ENCODE measurements at regions not wholly inside any gene's neighbourhood (a gene's known extent, or its start where the extent isn't known, plus 50 kb on each side); places are given as distances from the start of the nearest gene placed in this dataset.

DNA sequence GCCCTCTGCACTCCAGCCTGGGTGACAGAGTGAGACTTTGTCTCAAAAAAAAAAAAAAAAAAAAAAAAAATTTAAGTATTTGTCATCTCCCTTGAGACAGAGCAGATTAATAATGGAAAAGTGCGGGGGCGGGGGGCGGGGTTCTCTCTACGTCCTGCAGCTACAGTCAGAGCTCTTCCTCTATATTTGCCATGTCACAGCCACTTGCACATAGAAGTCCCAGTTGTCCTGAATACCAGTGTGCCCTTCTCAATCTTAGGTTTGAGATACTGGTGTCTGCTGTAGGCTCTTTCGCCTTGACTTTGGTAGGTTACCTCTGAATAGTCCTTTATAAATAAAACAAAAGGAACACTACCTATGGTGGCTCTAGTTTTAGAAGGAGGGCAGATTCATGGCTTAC, 237.8 kb upstream of the PGRMC2 start:
- ATAC-seq (peak in 1 of 2 donors; percentile 13), DNase-seq (no peak)
- intact Hi-C loops (cut with DNase I) = loop anchor here in 1 of 2 donors (10.0 kb wide), 1 partner anchor 61 kb away; no protein-coding TSS in a partner anchor

GRCh38 chr4:128524311-128524710, 236.7 kb upstream of the PGRMC2 start:
- ATAC-seq = peak; percentile 29 to 83
- intact Hi-C loops (cut with DNase I) = loop anchor here in 1 of 2 donors (10.0 kb wide), 1 partner anchor 60 kb away; no protein-coding TSS in a partner anchor

DNA sequence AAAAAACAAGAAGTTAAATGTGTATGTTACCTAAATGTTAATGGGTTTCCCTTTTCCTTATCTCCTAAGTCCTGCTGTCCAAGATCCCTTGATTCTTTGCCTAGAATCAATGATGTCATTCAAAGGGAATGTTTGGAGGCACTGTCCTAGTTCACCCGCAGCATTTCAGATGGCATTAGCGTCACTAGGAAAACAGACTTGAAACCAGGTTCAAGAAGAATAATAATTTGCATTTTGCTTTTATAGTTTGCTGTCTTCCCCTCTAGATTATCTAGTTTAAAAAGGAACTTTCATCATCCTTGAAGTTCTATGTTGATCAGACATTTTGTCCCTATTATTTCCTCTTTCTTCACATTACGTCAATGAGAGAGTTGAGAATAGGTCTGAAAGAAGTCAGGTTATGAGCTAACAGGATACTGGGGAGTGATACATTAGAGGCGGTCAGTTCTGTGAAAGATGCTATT, 234.1 kb upstream of the PGRMC2 start:
- ATAC-seq = no peak
- intact Hi-C loops (cut with DNase I) = loop anchor here in 1 of 2 donors (10.0 kb wide), 1 partner anchor 57 kb away; no protein-coding TSS in a partner anchor

More at GRCh38 chr4:128524311-128524710, 236.7 kb upstream of the PGRMC2 start:
- peak; percentile 77 for DNase-seq

GRCh38 chr4:128521156-128521555, 233.5 kb upstream of the PGRMC2 start:
- no peak for ATAC-seq
- no peak for DNase-seq
- intact Hi-C loops (cut with DNase I) = loop anchor here in 1 of 2 donors (10.0 kb wide), 1 partner anchor 56 kb away; no protein-coding TSS in a partner anchor

More for the DNA sequence above, 234.1 kb upstream of the PGRMC2 start:
- DNase-seq = no peak

- ATAC-seq = peak; percentile 9 to 36
- intact Hi-C loops (cut with DNase I) = no loop called here
- DNase-seq = peak; percentile 59
Measured at GRCh38 chr4:128519163-128519830, 231.7 kb upstream of the PGRMC2 start.

- intact Hi-C loops (cut with DNase I) = no loop called here
- DNase-seq (peak; percentile 78), ATAC-seq (peak; percentile 88 to 96)
Measured at GRCh38 chr4:128517739-128518510, 230.3 kb upstream of the PGRMC2 start.

DNA sequence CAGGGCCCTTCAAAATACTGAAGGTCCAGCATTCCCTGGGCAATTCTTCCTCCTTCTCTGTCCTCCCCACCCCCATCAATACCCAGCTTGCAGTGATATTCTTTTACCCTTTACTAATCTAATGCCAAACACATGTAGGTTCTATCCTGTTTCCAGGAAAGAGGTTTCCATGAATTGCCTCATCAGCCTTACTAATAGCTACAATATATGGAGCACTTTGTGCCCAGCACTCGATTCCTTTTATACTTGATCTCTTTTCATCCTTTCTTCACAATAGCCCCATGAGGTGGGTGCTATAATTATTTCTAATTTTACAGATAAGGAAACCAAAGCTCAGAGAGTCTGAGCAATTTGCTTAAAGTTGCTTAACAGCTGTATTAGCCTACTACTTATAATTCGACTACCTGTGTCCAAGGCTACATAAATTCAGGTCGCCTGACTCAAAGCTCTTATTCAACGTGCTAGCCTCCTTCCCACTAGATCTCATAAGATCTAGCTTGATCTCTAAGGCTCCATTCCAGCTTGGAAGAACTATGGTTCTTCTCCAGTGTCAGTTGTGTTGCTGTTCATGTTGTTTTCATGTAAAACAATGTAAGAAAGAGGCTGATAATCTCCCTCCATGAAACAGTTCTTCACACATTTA, 229.6 kb upstream of the PGRMC2 start:
- intact Hi-C loops (cut with DNase I) = no loop called here
- DNase-seq (no peak), ATAC-seq (no peak)

GRCh38 chr4:128516301-128516969, 228.8 kb upstream of the PGRMC2 start:
- intact Hi-C loops (cut with DNase I) = no loop called here
- no peak for ATAC-seq
- DNase-seq = no peak

- no peak for DNase-seq
- intact Hi-C loops (cut with DNase I) = no loop called here
- ATAC-seq = no peak
Measured at GRCh38 chr4:128513664-128514484, 226.3 kb upstream of the PGRMC2 start.

GRCh38 chr4:128512767-128513322, 225.2 kb upstream of the PGRMC2 start:
- no peak for ATAC-seq
- intact Hi-C loops (cut with DNase I) = no loop called here
- DNase-seq = no peak

GRCh38 chr4:128512161-128512560, 224.5 kb upstream of the PGRMC2 start:
- DNase-seq (no peak), ATAC-seq (no peak)
- intact Hi-C loops (cut with DNase I) = no loop called here

GRCh38 chr4:128510850-128511249, 223.2 kb upstream of the PGRMC2 start:
- intact Hi-C loops (cut with DNase I) = no loop called here
- no peak for ATAC-seq

DNA sequence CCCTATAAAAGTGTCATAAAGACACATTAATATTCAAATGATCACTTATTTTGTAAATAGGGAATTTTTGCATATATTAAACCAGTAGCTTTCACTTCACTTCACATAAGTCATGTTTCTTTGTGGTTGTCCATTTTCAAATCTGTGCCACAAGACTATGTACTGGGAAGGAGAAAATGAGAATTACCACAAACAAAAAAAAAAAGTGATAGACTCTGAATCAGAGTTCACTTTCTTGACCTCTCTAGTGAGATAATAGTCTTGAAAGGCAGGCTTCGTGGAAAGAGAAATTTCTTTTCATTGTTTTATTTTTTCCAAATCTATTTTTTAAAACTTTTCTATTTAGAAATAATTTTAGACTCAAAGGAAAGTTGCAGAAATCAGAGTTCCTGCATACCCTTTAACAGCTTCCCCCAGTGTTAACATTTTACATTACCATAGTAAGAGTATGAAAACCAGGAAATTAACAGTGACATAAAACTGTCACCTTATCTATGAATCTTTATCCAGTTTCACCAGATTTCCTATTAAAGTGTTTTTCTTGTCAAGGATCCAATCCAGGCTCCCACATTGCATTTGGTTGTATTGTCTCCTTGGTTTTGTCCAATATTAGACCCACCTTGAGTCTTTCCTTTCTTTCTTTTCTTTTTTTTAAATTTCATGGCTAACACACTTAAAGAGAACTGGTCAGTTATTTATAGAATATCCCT, 215.4 kb upstream of the PGRMC2 start:
- intact Hi-C loops (cut with DNase I) = no loop called here
- no peak for DNase-seq
- no peak for ATAC-seq

More at GRCh38 chr4:128510850-128511249, 223.2 kb upstream of the PGRMC2 start:
- no peak for DNase-seq

DNA sequence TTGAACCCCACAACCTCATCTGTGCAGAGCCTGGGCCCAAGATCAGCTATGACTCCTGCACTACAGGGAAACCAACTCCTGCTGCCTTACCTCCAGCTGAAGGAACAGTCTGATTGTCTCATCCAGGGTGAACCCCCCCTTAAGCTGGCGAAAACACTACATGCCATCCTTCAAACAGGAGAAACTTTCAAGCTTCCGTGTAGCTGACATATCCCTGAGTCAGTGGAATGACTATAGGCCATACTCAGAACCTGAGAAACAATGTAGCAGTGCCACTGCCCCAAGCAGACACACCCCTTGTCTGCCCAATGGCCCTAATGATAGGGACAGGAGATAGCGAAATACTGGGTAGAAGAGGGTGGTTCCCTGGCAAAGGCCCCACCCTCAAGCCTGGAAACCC, 213.6 kb upstream of the PGRMC2 start:
- ATAC-seq (no peak), DNase-seq (no peak)
- intact Hi-C loops (cut with DNase I) = no loop called here

GRCh38 chr4:128488055-128488705, 200.6 kb upstream of the PGRMC2 start:
- intact Hi-C loops (cut with DNase I) = no loop called here
- ATAC-seq (no peak), DNase-seq (no peak)

DNA sequence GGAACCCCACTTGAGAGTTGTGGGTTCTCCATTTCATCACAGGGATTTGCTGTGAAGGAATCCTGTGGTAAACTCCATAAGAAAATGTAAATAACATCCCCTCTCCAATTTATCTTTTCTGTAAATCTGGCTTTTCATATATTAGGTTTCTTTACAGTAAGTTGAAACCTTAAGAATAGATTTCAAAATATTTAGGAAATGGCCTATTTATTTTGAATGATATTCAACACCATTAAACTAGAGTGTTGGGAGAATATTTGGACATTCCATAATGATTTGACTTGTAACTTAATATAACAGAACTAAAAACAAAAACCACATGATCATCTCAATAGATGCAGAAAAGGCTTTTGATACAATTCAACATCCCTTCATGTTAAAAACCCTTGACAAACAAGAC, 197.3 kb upstream of the PGRMC2 start:
- no peak for DNase-seq
- no peak for ATAC-seq
- intact Hi-C loops (cut with DNase I) = no loop called here

- DNase-seq = no peak
- no peak for ATAC-seq
- intact Hi-C loops (cut with DNase I) = no loop called here
Measured at GRCh38 chr4:128483816-128484215, 196.2 kb upstream of the PGRMC2 start.

Data from left cardiac atrium (tissue), 4 donors.